ENCODE measurements at regions not wholly inside any gene's neighbourhood (a gene's known extent, or its start where the extent isn't known, plus 50 kb on each side); places are given as distances from the start of the nearest gene placed in this dataset.

GRCh38 chr17:73742948-73743381 is 98.7 kb upstream of the SDK2 start:
- no peak for ATAC-seq
- 60 to 66% (median 62%) methylated on average over 17 of the region's 17 CpGs for WGBS, 3 donors
- peaks cover 6% of the 10 kb centered on the region for H3K9me3 ChIP-seq
- no peak for TF ChIP-seq CTCF (IDR thresholded peaks at IDR 0.05)
- H3K4me3 ChIP-seq, result no peak overlapping the region
- H3K27ac ChIP-seq, result no peak overlapping the region
- intact Hi-C loops (cut with DNase I), result no loop called here
- no peaks in the 10 kb centered on the region for H3K36me3 ChIP-seq (ENCODE audit: insufficient read depth in 1 of 2, low read depth in 1 of 2)
- peaks cover 0 to 15% (median 4%) of the 10 kb centered on the region in 3 donors for H3K27me3 ChIP-seq (ENCODE audit: insufficient read depth in 3 of 3, low read length in 2 of 3)
- no peaks in the 10 kb centered on the region for H3K4me1 ChIP-seq
- DNase-seq, result no peak

GRCh38 chr17:73743518-73744201 is 99.4 kb upstream of the SDK2 start:
- Histone ChIP-seq H3K4me1 (no peaks in the 10 kb centered on the region), H3K36me3 (ENCODE audit: insufficient read depth in 1 of 2, low read depth in 1 of 2) (no peaks in the 10 kb centered on the region), H3K9me3 (peaks cover 6% of the 10 kb centered on the region), H3K4me3 (no peak overlapping the region), H3K27me3 (ENCODE audit: insufficient read depth in 3 of 3, low read length in 2 of 3) (peaks cover 0 to 16% (median 4%) of the 10 kb centered on the region in 3 donors), H3K27ac (no peak overlapping the region)
- no peak for TF ChIP-seq CTCF (IDR thresholded peaks at IDR 0.05)
- WGBS, 3 donors, result 57 to 62% (median 59%) methylated on average over 8 of the region's 8 CpGs
- intact Hi-C loops (cut with DNase I), result no loop called here
- no peak for ATAC-seq
- DNase-seq, result no peak

GRCh38 chr17:73744411-73744810 is 100.2 kb upstream of the SDK2 start:
- peaks cover 0 to 11% (median 6%) of the 10 kb centered on the region in 3 donors for H3K27me3 ChIP-seq (ENCODE audit: insufficient read depth in 3 of 3, low read length in 2 of 3)
- H3K9me3 ChIP-seq, result peaks cover 6% of the 10 kb centered on the region
- no peak overlapping the region for H3K27ac ChIP-seq
- no peaks in the 10 kb centered on the region for H3K36me3 ChIP-seq (ENCODE audit: insufficient read depth in 1 of 2, low read depth in 1 of 2)
- intact Hi-C loops (cut with DNase I), result no loop called here
- H3K4me1 ChIP-seq, result no peaks in the 10 kb centered on the region
- ATAC-seq (no peak), DNase-seq (no peak)
- no peak overlapping the region for H3K4me3 ChIP-seq
- WGBS, 3 donors, result 57 to 81% (median 72%) methylated on average over 7 of the region's 7 CpGs
- TF ChIP-seq CTCF (IDR thresholded peaks at IDR 0.05), result no peak

GRCh38 chr17:73746314-73747073 is 102.2 kb upstream of the SDK2 start:
- TF ChIP-seq CTCF (IDR thresholded peaks at IDR 0.05), result no peak
- intact Hi-C loops (cut with DNase I), result no loop called here
- WGBS, 3 donors, result 63 to 70% (median 65%) methylated on average over 12 of the region's 12 CpGs
- DNase-seq (no peak), ATAC-seq (no peak)
- Histone ChIP-seq H3K27ac (no peak overlapping the region), H3K4me1 (no peaks in the 10 kb centered on the region), H3K36me3 (ENCODE audit: insufficient read depth in 1 of 2, low read depth in 1 of 2) (no peaks in the 10 kb centered on the region), H3K27me3 (ENCODE audit: insufficient read depth in 3 of 3, low read length in 2 of 3) (peaks cover 0 to 11% (median 6%) of the 10 kb centered on the region in 3 donors), H3K9me3 (peaks cover 6% of the 10 kb centered on the region), H3K4me3 (no peak overlapping the region)

Data from psoas muscle (tissue), 7 donors.